ENCODE measurements at regions not wholly inside any gene's neighbourhood (a gene's known extent, or its start where the extent isn't known, plus 50 kb on each side); places are given as distances from the start of the nearest gene placed in this dataset.
"Not testable (repeated sequence)": the region's sequence is repeated elsewhere in the genome, so short reads cannot be mapped to it uniquely, and the experiment has no call there.

DNA sequence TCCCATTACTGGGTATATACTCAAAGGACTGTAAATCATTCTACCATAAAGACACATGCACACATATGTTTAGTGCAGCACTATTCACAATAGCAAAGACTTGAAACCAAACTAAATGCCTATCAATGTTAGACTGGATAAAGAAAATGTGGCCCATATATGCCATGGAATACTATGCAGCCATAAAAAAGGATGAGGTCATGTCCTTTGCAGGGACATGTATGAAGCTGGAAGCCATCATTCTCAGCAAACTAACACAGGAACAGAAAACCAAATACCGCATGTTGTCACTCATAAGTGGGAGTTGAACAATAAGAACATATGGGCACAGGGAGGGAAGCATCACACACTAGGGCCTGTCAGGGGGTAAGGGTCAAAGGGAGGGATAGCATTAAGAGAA is 1172.4 kb upstream of the ADGRB3 start:
- DNase-seq, result not testable (repeated sequence)

DNA sequence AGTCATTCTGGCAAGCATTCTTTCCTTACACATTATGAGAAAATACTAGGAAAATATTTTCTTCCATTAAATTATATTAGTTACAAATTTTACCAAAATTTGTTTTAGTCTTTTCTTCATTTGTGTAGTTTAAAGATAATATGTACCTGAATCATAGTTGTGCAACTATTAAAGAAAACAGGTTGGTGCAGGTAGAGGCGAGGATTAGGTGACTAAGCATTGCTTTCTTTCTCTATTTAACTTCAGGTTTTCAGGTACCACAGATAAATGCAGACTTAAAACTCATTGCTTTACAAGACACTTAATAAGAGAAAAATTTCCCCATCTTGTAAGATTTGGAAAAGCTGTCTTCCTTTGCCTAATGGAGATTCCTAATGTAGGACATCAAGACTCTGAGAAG is 1175.5 kb upstream of the ADGRB3 start:
- no peak for DNase-seq

DNA sequence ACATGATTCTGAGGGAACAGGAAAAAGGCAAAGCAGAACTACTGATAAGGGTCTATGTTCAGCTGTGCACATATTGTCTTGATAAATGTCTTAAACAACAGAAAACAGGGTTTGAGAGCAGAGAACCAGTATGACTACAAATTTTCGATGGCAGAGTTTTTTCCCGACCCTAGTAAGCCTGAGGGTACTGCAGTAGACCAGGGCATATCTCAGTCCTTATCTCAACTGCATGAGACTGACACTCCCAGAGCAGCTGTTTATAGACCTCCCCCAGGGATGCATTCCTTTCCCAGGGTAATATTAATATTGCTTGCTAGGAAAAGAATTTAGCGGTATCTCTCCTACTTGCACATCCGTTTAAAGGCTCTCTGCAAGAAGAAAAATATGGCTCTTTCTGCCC is 1176.8 kb upstream of the ADGRB3 start:
- no peak for DNase-seq

DNA sequence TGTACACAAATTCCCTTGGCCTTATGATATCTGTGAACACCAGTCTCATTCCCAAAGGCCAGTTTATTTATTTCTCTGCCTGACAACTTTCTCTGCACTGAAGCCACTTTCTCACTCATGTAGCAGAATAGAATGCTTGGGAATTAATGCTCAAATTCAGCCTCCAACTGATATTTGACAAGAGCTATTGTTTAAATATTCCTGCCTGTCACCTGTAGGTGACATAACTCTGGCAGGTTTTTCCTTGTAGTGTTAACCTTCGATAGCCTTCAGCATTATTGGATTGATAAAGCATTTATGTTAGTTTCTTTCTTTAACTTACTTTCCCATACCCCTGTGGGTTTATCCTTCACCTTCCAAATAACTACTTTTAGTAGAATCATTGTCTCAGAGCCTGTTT is 1183.2 kb upstream of the ADGRB3 start:
- DNase-seq, result no peak

DNA sequence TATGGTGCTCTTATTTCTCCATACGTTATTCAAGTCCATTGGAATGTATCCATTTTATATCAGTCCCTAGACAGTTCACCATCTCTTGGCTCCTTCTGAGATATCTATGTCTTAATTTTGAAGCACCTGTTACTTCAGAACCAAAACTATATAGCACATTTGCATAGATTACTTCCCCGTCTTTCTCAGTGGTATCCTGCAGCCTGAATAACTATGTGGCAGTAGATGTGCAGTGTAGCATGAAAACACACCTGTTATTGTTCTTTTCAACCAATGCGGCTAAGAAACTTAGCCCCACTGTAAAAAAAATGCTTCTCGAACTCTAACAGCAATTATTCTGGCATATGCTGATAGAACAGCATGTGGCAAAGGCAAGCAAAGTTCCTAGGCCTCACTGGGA is 1184.4 kb upstream of the ADGRB3 start:
- DNase-seq, result no peak

DNA sequence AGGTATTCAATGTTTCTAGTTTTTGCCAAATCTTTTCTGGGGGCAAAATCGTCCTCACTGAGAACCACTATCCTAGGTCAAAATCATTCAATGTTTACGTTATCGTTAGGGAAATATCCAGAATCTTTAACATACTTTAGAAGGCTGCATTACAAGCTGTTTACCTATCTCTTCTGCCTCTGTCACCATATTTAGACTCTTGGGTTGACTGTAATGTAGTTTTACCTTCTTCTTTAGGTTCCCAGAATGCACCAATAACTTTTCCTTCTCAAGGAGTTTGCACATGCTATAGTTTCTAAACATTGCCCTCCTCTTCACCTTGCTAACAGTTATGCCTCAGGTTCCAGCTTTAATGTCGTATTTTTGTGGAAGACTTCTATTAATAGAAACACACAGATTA is 1185.5 kb upstream of the ADGRB3 start:
- no peak for DNase-seq

DNA sequence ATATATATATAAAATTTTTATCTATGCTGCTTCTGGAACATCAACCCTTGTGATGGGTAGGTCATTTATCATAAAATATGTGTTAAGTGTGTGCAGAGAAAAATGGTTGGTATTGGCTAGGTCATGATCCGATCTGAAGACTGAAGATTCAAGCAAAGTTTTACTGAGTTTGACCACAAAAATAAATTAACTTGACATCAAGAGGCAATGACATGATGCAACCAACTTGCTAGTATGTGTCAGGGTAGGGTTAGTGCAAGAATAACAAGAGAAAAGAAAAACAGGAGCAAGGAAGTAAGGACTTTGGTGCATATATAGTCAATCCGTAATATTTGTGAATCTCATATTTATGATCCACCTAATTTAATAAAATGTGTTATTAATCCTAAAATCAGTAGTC is 1202.0 kb upstream of the ADGRB3 start:
- no peak for DNase-seq

DNA sequence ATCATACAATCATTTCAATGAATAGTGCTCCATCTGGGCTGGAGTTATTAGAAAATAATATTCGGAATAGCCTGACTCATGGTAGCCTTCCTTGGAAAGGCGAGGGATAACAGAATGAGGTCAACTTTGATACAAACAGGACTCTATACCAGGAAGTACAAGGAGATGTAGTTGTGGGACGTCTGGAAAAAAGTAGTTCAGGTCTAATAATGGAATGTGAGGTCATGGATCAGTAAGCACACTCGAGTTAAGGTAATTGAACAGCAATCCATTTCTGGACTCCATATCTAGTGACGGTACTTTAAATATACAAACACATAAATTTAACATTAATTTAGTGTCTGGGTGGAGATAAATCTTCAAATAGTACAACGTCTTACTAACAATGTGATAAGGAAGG is 1204.0 kb upstream of the ADGRB3 start:
- no peak for DNase-seq

DNA sequence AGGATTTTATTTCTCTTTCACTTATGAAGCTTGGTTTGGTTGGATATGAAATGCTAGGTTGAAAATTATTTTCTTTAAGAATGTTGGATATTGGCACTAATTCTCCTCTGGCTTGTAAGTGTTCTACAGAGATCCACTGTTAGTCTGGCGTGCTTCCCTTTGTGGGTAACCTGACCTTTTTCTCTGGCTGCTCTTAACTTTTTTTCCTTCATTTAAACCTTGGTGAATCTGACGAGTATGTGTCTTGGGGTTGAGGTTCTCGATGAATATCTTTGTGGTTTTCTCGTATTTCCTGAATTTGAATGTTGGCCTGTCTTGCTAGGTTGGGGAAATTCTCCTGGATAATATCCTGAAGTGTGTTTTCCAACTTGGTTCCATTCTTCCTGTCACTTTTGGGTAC is 1208.4 kb upstream of the ADGRB3 start:
- not testable (repeated sequence) for DNase-seq

DNA sequence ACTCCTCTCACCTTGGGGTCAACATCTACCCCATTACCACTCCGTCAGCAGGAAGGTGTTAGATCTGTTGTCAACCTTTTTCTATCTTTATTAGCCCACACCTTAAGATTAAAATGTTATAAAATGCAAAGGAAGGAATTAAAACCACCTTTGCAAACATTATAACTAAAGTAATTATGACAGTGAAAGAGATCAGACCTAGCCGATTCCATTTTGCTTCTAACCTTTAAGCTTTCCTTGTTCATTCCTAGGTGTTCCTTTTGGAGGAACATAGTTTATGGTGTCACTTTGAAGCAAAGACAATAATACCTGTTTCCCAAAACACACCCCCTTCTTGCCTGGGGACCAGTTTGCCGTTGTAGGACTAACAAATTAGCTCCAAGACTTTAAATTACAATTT is 1223.0 kb upstream of the ADGRB3 start:
- DNase-seq, result no peak

DNA sequence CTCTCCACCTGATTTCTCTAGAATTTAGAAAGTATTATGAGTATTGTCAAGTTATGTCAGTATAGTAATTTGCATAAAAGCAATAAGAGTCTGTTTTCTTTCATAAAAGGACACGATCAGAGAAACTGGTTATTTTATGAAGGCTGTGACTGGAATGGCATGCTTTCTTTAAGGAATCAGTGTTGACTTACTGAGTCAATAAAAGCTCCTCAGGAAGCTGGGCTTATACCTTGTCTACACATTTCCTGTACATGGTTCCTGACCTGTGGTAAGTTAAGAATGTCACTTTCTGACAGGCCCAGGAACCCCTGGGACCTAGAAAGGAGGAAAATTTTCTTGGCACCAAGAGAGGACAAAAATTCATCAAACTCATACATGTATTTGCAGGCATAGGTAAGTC is 1224.0 kb upstream of the ADGRB3 start:
- DNase-seq, result no peak

DNA sequence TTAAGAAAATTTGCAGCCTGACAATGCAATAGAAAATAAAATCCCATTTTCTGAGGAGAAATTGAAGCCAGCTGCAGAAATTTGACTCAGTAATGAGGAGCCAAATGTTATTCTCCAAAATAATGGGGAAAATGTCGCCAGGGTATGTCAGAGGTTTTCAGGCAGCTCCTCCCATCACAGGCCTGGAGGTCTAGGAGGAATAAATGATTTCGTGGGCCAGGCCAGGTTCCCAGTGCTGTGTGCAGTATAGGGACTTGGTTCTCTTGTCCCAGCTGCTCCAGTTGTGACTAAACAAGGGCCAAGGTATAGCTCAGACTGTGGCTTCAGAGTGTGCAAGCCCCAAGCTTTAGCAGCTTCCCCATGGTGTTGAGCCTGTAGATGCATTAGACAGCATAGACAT is 1240.8 kb upstream of the ADGRB3 start:
- no peak for DNase-seq

DNA sequence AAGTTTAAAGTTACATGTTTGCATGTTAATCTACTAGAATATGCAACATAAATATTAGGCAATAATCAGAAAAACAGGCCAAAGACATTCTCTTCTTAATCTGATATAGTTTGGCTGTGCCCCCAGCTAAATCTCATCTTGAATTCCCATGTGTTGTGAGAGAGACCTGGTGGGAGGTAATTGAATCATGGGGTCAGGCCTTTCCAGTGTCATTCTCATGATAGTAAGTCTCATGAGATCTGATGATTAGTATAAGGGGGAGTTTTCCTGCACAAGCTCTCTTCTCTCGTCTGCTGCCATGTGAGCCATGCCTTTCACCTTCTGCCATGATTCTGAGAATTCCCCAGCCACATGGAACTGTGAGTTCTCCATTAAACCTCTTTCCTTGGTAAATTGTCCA is 1241.7 kb upstream of the ADGRB3 start:
- DNase-seq, result no peak

DNA sequence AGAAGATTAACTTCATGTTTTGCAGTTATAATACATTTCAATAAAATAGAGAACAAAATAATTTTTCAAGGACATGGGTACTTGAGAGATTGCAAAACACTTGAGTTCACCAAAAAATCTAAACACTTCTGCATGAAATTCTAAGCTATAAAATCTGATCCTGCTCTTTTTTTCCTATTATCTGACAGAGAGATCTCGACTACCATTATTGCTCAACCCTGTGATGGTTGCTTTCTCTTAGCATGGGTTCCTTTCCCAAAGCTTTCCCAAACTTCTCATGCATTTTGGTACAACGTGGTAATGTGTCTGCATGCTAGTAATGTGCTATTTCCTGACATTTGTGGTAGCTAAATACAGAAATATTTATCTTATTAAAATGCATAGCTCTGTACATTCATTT is 1243.1 kb upstream of the ADGRB3 start:
- DNase-seq, result no peak

DNA sequence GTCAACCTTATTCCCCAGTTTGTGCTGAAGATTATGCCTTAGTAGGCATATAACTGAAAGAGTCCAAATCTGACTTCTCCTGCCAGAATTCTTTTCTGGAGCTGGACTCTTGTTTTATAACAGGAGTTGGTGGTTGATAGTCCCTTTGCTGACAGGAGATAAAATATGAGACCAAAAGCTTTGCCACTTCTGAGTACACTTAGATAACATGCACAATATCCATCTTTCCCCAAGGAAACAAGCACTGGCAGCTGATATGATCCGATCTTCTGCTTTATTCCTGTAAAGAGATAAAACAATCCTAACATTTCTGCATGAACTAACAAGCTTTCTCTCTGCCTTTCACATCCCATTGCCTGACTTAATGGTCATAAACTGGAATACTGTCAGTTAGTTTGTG is 1265.4 kb upstream of the ADGRB3 start:
- no peak for DNase-seq

DNA sequence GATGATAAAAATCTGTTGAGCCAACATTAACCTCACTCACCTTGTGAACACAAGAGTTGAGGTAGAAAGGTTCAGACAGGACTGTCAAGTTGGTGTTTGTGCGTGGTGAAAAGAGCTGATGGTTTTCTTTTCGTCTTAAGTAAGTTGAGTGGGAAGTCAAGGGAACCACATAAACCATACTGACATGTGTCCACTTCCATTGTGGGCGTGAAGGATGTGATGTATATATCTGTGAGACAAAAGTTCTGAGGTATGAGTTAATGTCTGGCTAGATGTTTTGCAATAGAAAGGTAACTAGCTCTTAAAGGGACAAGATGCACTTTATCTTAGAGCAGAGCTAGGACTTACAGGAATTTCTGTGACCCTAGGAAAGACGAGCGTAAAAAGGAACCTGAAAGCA is 1272.1 kb upstream of the ADGRB3 start:
- DNase-seq, result no peak

DNA sequence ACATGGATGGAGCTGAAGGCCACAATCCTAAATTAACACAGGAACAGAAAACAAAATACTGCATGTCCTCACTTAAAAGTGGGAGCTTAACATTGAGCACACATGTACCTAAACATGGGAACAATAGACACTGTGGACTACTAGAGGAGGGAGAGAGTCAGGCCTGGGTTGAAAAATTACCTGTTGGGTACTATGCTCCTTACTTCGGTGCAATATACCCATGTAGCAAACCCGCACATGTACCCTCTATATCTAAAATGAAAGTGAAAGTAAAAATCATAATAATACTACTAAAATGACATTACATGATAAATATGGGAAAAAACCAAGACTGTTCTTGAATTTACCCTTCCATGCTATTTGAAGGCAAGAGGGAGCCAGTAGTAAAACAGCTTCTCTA is 1273.8 kb upstream of the ADGRB3 start:
- DNase-seq, result no peak

DNA sequence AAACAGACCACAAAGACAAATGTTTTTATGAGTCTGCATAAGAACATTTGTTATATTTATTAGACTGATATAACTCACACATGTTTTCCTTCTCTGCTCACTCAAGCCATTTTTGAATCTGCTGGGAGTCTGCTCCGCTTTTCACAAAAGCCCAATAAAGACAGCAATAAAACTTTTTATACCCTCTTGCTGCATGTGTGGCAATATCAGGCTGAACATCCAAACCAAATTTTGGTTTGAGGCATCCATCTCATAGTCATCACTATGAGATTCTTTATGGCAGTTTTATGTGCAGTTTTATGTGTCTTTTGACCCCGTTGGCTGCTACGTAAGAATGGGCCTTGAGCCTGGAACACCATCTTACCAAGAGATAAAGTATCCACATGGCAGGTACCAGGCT is 1276.8 kb upstream of the ADGRB3 start:
- no peak for DNase-seq

DNA sequence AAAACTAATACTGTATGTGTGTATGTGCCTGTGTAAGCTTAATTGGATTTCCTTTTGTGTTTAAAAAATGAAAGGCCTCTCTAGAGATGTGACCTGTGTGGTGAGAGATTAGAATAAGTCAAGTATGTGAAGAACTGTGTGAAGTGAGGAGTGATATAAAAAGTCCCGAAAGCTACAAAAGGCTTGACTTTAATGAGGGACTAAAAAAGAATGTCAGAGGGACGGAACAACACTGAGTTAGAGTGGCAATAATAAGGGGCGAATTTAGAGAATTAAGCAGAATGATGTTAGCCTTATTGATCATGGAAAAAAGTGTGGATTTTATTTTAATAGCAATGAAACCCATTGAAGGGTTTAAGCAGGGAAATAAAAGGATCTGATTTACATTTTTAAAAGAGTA is 1281.2 kb upstream of the ADGRB3 start:
- no peak for DNase-seq

DNA sequence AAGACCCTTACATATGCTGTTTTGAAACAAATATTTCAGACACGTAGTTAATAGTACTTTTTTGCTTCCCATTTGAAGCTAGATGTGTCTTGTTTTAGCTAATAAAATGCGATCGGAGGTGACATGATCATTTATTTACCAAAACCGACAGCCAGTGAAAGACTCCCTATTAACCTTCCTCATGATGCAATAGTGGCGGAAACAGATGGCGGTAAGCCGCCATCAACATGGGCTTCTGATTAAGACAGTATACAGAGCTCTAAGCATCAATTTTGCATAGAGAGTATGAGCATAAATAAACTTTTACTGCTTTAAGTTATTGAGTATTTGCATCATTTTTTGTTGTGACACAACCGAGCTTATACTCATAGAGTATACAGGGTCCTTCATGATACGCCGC is 1282.4 kb upstream of the ADGRB3 start:
- DNase-seq, result no peak

DNA sequence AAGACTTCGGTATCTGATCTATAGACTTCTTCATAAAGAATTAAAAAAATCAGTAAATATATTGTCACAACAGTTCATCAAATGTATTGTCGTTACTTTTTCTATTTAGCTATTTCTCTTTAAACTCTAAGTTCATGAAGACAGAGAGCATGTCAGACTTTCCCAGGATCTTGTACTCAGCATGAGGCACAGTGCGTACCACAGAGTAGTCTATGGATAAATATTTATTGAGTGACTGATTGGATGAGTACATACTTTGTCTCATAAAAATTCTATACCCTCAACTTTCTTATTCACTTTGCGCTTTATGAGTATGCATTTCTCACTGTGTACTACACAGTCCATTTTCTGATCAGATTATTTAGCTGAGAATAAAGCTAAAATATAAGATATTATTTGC is 1284.4 kb upstream of the ADGRB3 start:
- no peak for DNase-seq

DNA sequence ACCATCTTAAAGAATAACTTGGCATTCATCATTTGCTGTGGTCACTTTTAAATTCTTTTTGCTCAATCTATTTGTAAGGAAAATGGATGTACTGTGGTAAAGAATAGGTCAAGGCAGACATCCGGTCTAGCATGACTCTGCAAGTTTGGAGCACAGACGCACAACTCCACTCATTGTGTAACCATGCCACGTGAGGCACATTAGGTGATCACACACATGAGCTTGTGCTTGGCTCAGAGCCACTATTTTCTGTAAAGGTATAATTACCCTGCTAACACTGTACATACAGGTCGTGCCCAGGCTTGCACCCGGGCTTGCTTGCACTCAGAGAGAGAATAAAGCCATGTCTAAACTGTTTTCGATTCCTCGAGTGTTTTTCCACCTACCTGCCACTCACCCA is 1289.1 kb upstream of the ADGRB3 start:
- no peak for DNase-seq

DNA sequence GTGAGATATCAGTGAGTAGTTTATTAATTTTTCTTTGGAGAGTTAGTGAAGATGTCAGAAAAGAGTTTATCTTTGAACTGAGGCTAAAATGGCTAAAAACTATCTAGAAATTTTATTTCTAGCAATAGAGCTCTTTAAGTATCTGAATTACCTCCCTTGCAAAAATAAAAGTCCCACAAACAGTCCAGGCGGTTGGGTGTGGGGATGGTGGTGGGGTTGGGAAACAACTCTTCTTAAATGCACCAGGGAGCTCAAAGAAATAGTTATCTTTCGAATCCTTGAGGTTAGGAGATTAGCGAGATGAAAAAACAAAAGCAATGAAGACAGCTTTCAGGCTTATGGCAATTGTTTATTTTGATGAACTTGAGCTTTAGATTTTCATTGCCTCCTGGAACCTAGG is 1299.1 kb upstream of the ADGRB3 start:
- DNase-seq, result no peak

DNA sequence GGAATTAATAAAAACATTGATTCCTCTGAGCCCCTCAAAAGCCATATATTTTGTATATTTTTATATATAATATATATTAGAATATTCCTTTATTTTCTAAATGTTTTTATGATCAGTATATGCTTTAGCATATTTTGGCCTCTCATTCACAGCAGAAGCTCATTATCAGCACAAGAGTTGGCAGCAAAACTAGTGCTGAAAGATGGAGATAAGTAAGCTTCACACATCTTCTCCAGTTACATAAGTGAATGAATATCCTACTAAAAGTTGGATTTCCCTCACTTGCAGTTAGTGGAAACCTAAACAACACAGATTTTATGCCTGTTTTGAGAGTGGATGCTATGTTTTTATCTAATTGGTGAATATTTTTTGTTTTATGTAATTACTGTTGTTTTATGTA is 1303.8 kb upstream of the ADGRB3 start:
- DNase-seq, result no peak

DNA sequence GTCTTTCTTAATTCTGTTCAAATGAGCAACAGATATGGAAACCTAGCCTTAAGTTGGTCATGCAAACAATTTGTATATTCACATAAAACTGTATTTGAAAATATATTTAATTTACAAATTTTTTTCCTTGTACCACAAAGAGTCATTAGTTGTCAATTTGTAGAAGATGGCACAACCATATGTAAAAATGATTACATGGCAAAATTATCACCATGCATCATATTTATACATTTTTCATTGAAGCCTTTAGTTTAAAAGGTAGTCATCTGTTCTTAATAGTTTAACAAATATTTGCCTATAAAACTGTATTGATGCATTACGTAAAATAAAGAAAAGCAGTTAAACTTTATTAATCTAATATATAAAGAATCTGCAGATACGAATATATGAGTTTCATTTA is 1306.8 kb upstream of the ADGRB3 start:
- no peak for DNase-seq

DNA sequence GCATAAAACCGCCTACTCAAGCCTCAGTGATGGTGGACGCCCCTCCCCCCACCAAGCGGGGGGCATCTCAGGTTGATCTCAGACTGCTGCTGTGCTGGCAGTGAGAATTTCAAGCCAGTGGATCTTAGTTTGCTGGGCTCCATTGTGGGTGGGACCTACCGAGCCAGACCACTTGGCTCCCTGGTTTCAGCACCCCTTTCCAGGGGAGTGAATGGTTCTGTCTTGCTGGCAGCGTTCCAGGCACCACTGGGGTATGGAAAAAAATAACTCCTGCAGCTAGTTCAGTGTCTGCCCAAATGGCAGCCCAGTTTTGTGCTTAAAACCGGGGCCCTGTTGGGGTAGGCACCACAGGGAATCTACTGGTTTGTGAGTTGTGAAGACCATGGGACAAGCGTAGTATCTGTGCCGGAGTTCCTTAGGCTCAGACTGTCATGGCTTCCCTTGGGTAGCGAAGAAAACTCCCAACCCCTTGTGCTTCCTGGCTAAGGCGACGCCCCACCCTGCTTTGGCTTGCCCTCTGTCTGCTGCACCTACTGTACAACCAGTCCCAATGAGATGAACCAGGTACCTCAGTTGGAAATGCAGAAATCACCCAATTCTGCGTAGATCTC is 1334.5 kb upstream of the ADGRB3 start:
- DNase-seq, result no peak

Measured in right hindlimb (tissue), 1 donor.